Mesenchymal stem cell (in vitro differentiated cells and primary cell): ENCODE measurements at regions not wholly inside any gene's neighbourhood (a gene's known extent, or its start where the extent isn't known, plus 50 kb on each side); places are given as distances from the start of the nearest gene placed in this dataset.

ENCODE experiments used
- DNase-seq: peaks from one replicate; pipeline ENCODE4 v3.0.0-alpha.2; 2013
- H2AFZ ChIP-seq: one replicate; pipeline ENCODE4 v1.6.1; 2013; ENCODE audit warnings: low read depth, mild to moderate bottlenecking, control low read depth, inconsistent platforms, low read length, moderate library complexity
- H2AK5ac ChIP-seq: 2 replicates; pipeline ENCODE4 v1.6.1; 2013; ENCODE audit warnings: low read length, moderate library complexity, mild to moderate bottlenecking, inconsistent platforms; ENCODE audit not compliant: severe bottlenecking
- H2BK120ac ChIP-seq: one replicate; pipeline ENCODE4 v1.6.1; 2013; ENCODE audit warnings: low read depth, mild to moderate bottlenecking, inconsistent platforms, low read length, moderate library complexity
- H2BK12ac ChIP-seq, 2 experiments: one replicate each; pipeline ENCODE4 v1.6.1; 2013; ENCODE audit warnings: inconsistent platforms in 2 of 2, low read length in 2 of 2, mild to moderate bottlenecking in 2 of 2, moderate library complexity in 2 of 2, control low read depth in 1 of 2
- H2BK15ac ChIP-seq: one replicate; pipeline ENCODE4 v1.6.1; 2013; ENCODE audit warnings: mild to moderate bottlenecking, low read depth, inconsistent platforms; ENCODE audit not compliant: poor library complexity, severe bottlenecking
- H2BK5ac ChIP-seq: 2 replicates; pipeline ENCODE4 v1.6.1; 2013; ENCODE audit warnings: low read depth, mild to moderate bottlenecking, low read length, control low read depth, inconsistent platforms; ENCODE audit not compliant: poor library complexity, severe bottlenecking
- H3K14ac ChIP-seq, 2 experiments: one replicate each; pipeline ENCODE4 v1.6.1; 2013; ENCODE audit warnings: inconsistent platforms in 2 of 2, low read length in 2 of 2, control low read depth in 1 of 2, mild to moderate bottlenecking in 1 of 2, moderate library complexity in 1 of 2
- H3K18ac ChIP-seq, 2 experiments: one replicate each; pipeline ENCODE4 v1.6.1; 2013; ENCODE audit warnings: inconsistent platforms in 2 of 2, low read length in 2 of 2, control low read depth in 1 of 2, low read depth in 1 of 2, mild to moderate bottlenecking in 1 of 2
- H3K23ac ChIP-seq, 2 experiments: one replicate each; pipeline ENCODE4 v1.6.1; 2013; ENCODE audit warnings: inconsistent platforms in 2 of 2, low read length in 2 of 2, mild to moderate bottlenecking in 2 of 2, moderate library complexity in 2 of 2, control low read depth in 1 of 2
- H3K27ac ChIP-seq: 2 replicates; pipeline ENCODE4 v1.5.1; 2013; ENCODE audit warnings: mild to moderate bottlenecking, moderate library complexity, low read length, control low read depth, inconsistent platforms; ENCODE audit not compliant: poor library complexity, severe bottlenecking
- H3K27me3 ChIP-seq, 2 experiments: 2 replicates each; pipeline versions ENCODE4 v1.6.1 to v1.7.0; 2013; ENCODE audit warnings: low read length in 2 of 2, mild to moderate bottlenecking in 2 of 2, moderate library complexity in 2 of 2, control low read depth in 1 of 2, inconsistent platforms in 1 of 2; ENCODE audit not compliant: control insufficient read depth in 1 of 2, insufficient read depth in 1 of 2
- H3K36me3 ChIP-seq, 2 experiments: 2 replicates each; pipeline versions ENCODE4 v1.6.1 to v1.7.0; 2013; ENCODE audit warnings: low read length in 2 of 2, control low read depth in 1 of 2, inconsistent platforms in 1 of 2, low read depth in 1 of 2, mild to moderate bottlenecking in 1 of 2; ENCODE audit not compliant: insufficient read depth in 2 of 2, control insufficient read depth in 1 of 2
- H3K4ac ChIP-seq, 2 experiments: one replicate each; pipeline ENCODE4 v1.6.1; 2013; ENCODE audit warnings: inconsistent platforms in 2 of 2, low read length in 2 of 2, mild to moderate bottlenecking in 2 of 2, moderate library complexity in 2 of 2, control low read depth in 1 of 2, low read depth in 1 of 2
- H3K4me1 ChIP-seq: 2 replicates; pipeline ENCODE4 v1.6.1; 2013; ENCODE audit warnings: low read depth, low read length, control low read depth; ENCODE audit not compliant: control insufficient read depth, insufficient read depth
- H3K4me2 ChIP-seq: 2 replicates; pipeline ENCODE4 v1.6.1; 2013; ENCODE audit warnings: low read length, mild to moderate bottlenecking, inconsistent platforms; ENCODE audit not compliant: poor library complexity, severe bottlenecking
- H3K4me3 ChIP-seq, 2 experiments: 2 replicates each; pipeline versions ENCODE4 v1.5.1 to v1.7.0; 2013; ENCODE audit warnings: low read length in 2 of 2, mild to moderate bottlenecking in 2 of 2, control low read depth in 1 of 2, low read depth in 1 of 2; ENCODE audit not compliant: insufficient read depth in 1 of 2
- H3K79me1 ChIP-seq: replicated peaks from 2 replicates; pipeline ENCODE4 v1.6.1; 2013; ENCODE audit warnings: mild to moderate bottlenecking, control low read depth, low read length, inconsistent platforms; ENCODE audit not compliant: poor library complexity, severe bottlenecking
- H3K9ac ChIP-seq: 2 replicates; pipeline ENCODE4 v1.7.0; 2013; ENCODE audit warnings: mild to moderate bottlenecking, low read length, moderate library complexity
- H3K9me3 ChIP-seq: 2 replicates; pipeline ENCODE4 v1.7.0; 2013; ENCODE audit warnings: mild to moderate bottlenecking, low read length; ENCODE audit not compliant: control insufficient read depth
- H4K8ac ChIP-seq: one replicate; pipeline ENCODE4 v1.6.1; 2013; ENCODE audit warnings: inconsistent platforms, mild to moderate bottlenecking, low read length, moderate library complexity
- H4K91ac ChIP-seq: one replicate; pipeline ENCODE4 v1.6.1; 2013; ENCODE audit warnings: mild to moderate bottlenecking, low read length, inconsistent platforms
- WGBS: methylation state at CpG from one replicate; pipeline ENCODE4 v1.1.7; 2013; ENCODE audit warnings: mixed read lengths; 5-methylcytosine and 5-hydroxymethylcytosine counted together

- Histone ChIP-seq H3K27ac (no peak overlapping the region), H3K23ac (no peak overlapping the region), H2BK120ac (no peak overlapping the region), H4K91ac (no peak overlapping the region), H3K36me3 (no peaks in the 10 kb centered on the region), H3K14ac (no peak overlapping the region), H3K4ac (no peak overlapping the region), H3K27me3 (no peaks in the 10 kb centered on the region), H3K4me2 (no peak overlapping the region), H2BK12ac (no peak overlapping the region), H2AFZ (no peak overlapping the region), H3K9me3 (peaks cover 1% of the 10 kb centered on the region), H3K18ac (no peak overlapping the region), H3K79me1 (no peaks in the 10 kb centered on the region), H4K8ac (no peak overlapping the region), H3K4me3 (no peak overlapping the region), H2BK15ac (no peak overlapping the region), H3K4me1 (no peaks in the 10 kb centered on the region), H2BK5ac (no peak overlapping the region), H3K9ac (no peak overlapping the region), H2AK5ac (no peak overlapping the region)
- no peak for DNase-seq
- 53% methylated on average over 4 of the region's 6 CpGs for WGBS
Observed at GRCh38 chr6:9236443-9236842, 801.1 kb upstream of the SLC35B3 start.

GRCh38 chr6:9233686-9234085 lies 798.3 kb upstream of the SLC35B3 start:
- H3K23ac ChIP-seq, result no peak overlapping the region
- no peak overlapping the region for H3K14ac ChIP-seq
- no peaks in the 10 kb centered on the region for H3K27me3 ChIP-seq
- no peaks in the 10 kb centered on the region for H3K79me1 ChIP-seq
- no peak overlapping the region for H3K9ac ChIP-seq
- no peak overlapping the region for H2AK5ac ChIP-seq
- H2BK5ac ChIP-seq, result no peak overlapping the region
- H3K4me1 ChIP-seq, result no peaks in the 10 kb centered on the region
- no peak overlapping the region for H2BK120ac ChIP-seq
- H2AFZ ChIP-seq, result no peak overlapping the region
- no peak overlapping the region for H2BK12ac ChIP-seq
- H4K8ac ChIP-seq, result no peak overlapping the region
- no peak overlapping the region for H3K4ac ChIP-seq
- H3K18ac ChIP-seq, result no peak overlapping the region
- H3K4me2 ChIP-seq, result no peak overlapping the region
- no peak overlapping the region for H3K27ac ChIP-seq
- no peak overlapping the region for H4K91ac ChIP-seq
- DNase-seq, result no peak
- H2BK15ac ChIP-seq, result no peak overlapping the region
- H3K9me3 ChIP-seq, result peaks cover 4% of the 10 kb centered on the region
- H3K36me3 ChIP-seq, result no peaks in the 10 kb centered on the region
- 94% methylated on average over 1 of the region's 1 CpG for WGBS
- H3K4me3 ChIP-seq, result no peak overlapping the region

GRCh38 chr6:9233226-9233625 lies 797.9 kb upstream of the SLC35B3 start:
- Histone ChIP-seq H3K4me2 (no peak overlapping the region), H3K9me3 (peaks cover 4% of the 10 kb centered on the region), H3K27ac (no peak overlapping the region), H2BK5ac (no peak overlapping the region), H3K23ac (no peak overlapping the region), H3K79me1 (no peaks in the 10 kb centered on the region), H3K27me3 (no peaks in the 10 kb centered on the region), H2BK15ac (no peak overlapping the region), H3K4ac (no peak overlapping the region), H4K91ac (no peak overlapping the region), H4K8ac (no peak overlapping the region), H2BK12ac (no peak overlapping the region), H2BK120ac (no peak overlapping the region), H2AFZ (no peak overlapping the region), H3K14ac (no peak overlapping the region), H3K4me3 (no peak overlapping the region), H3K36me3 (no peaks in the 10 kb centered on the region), H3K9ac (no peak overlapping the region), H3K18ac (no peak overlapping the region), H2AK5ac (no peak overlapping the region), H3K4me1 (no peaks in the 10 kb centered on the region)
- DNase-seq, result no peak
- 7% methylated on average over 2 of the region's 2 CpGs for WGBS

- no peak overlapping the region for H3K4ac ChIP-seq
- no peaks in the 10 kb centered on the region for H3K36me3 ChIP-seq
- peaks cover 6% of the 10 kb centered on the region for H3K9me3 ChIP-seq
- H3K4me1 ChIP-seq, result no peaks in the 10 kb centered on the region
- H2BK5ac ChIP-seq, result no peak overlapping the region
- no peak overlapping the region for H2BK12ac ChIP-seq
- 33% methylated on average over 3 of the region's 3 CpGs for WGBS
- H2AFZ ChIP-seq, result no peak overlapping the region
- H2AK5ac ChIP-seq, result no peak overlapping the region
- H3K4me2 ChIP-seq, result no peak overlapping the region
- H3K14ac ChIP-seq, result no peak overlapping the region
- no peak overlapping the region for H4K91ac ChIP-seq
- no peak for DNase-seq
- H2BK15ac ChIP-seq, result no peak overlapping the region
- no peak overlapping the region for H3K23ac ChIP-seq
- no peak overlapping the region for H4K8ac ChIP-seq
- no peak overlapping the region for H3K18ac ChIP-seq
- no peak overlapping the region for H3K4me3 ChIP-seq
- no peak overlapping the region for H3K9ac ChIP-seq
- H3K79me1 ChIP-seq, result no peaks in the 10 kb centered on the region
- H2BK120ac ChIP-seq, result no peak overlapping the region
- H3K27me3 ChIP-seq, result no peaks in the 10 kb centered on the region
- H3K27ac ChIP-seq, result no peak overlapping the region
Observed at GRCh38 chr6:9225441-9225871, 790.1 kb upstream of the SLC35B3 start.
